HepG2 (cell line): ENCODE measurements at regions not wholly inside any gene's neighbourhood (a gene's known extent, or its start where the extent isn't known, plus 50 kb on each side); places are given as distances from the start of the nearest gene placed in this dataset.

ENCODE experiments used
- ARID5B ChIP-seq: IDR thresholded peaks from 2 replicates; pipeline ENCODE4 v1.4.0; 2020; ENCODE audit warnings: mild to moderate bottlenecking, missing genetic modification reagents
- CTCF ChIP-seq: sonication (generic); formaldehyde crosslinking; IDR thresholded peaks from 2 replicates; pipeline ENCODE4 v1.5.0; 2020; ENCODE audit warnings: mild to moderate bottlenecking, missing genetic modification reagents, moderate library complexity
- E2F5 ChIP-seq: sonication (generic); formaldehyde crosslinking; conservative IDR thresholded peaks from 2 replicates; pipeline ENCODE4 v1.4.0; 2020; ENCODE audit warnings: missing genetic modification reagents
- MNT ChIP-seq: fragments of 450-650 bp; IDR thresholded peaks from 2 replicates; pipeline ENCODE4 v1.6.1; 2016
- NCOA5 ChIP-seq: sonication (generic); formaldehyde crosslinking; IDR thresholded peaks from 2 replicates; pipeline ENCODE4 v1.4.0; 2020; ENCODE audit warnings: missing genetic modification reagents
- NR2F1 ChIP-seq, 2 experiments: fragments of 450-650 bp in 1 of 2; formaldehyde crosslinking in 1 of 2; IDR thresholded peaks; 2 replicates each; pipeline versions ENCODE4 v1.5.0 to v1.6.1; 2016 to 2020; ENCODE audit warnings: mild to moderate bottlenecking in 1 of 2, missing compliant biosample characterization in 1 of 2, missing genetic modification reagents in 1 of 2, moderate library complexity in 1 of 2
- TMF1 ChIP-seq: sonication (generic); formaldehyde crosslinking; IDR thresholded peaks from 2 replicates; pipeline ENCODE4 v1.8.1; 2022; ENCODE audit warnings: low read depth, missing genetic modification reagents
- ZMAT5 ChIP-seq: sonication (generic); formaldehyde crosslinking; IDR thresholded peaks from 2 replicates; pipeline ENCODE4 v1.5.0; 2020; ENCODE audit warnings: mild to moderate bottlenecking, low read depth, missing genetic modification reagents, borderline replicate concordance
- ZNF687 ChIP-seq: sonication (generic); formaldehyde crosslinking; IDR thresholded peaks from 2 replicates; pipeline ENCODE4 v1.5.1; 2020; ENCODE audit warnings: mild to moderate bottlenecking, missing genetic modification reagents, moderate library complexity

- no peak for TF ChIP-seq NCOA5 (CRISPR knock-in tag)
- TF ChIP-seq TMF1 = no peak
- TF ChIP-seq ARID5B (CRISPR knock-in tag) = 0 out of 2 replicates have a peak, but pooled peaks have one; percentile 22
- no peak for TF ChIP-seq ZNF687 (CRISPR knock-in tag)
- no peak for TF ChIP-seq ZMAT5 (CRISPR knock-in tag)
- no peak for TF ChIP-seq E2F5 (CRISPR knock-in tag)
- TF ChIP-seq NR2F1 (CRISPR knock-in tag; IDR thresholded peaks at IDR 0.05) = no peak
- TF ChIP-seq CTCF (CRISPR knock-in tag) = peak; percentile 78
- TF ChIP-seq MNT = no peak
These were observed 61.1 kb downstream of the XCL1 start (continued) for GRCh38 chr1:168637350-168637991.
